ENCODE measurements at regions not wholly inside any gene's neighbourhood (a gene's known extent, or its start where the extent isn't known, plus 50 kb on each side); places are given as distances from the start of the nearest gene placed in this dataset.

- Histone ChIP-seq H3K9me3 (no peaks in the 10 kb centered on the region), H3K4me1 (no peaks in the 10 kb centered on the region), H3K36me3 (no peaks in the 10 kb centered on the region), H3K4me3 (no peak overlapping the region), H3K27ac (no peak overlapping the region), H3K27me3 (no peaks in the 10 kb centered on the region)
- DNase-seq (ENCODE audit: low spot score in 2 of 2): no peak
- TF ChIP-seq CTCF (IDR thresholded peaks at IDR 0.05) (no peak), EP300 (IDR thresholded peaks at IDR 0.05) (no peak), POLR2A (IDR thresholded peaks at IDR 0.05) (no peak), POLR2AphosphoS5 (IDR thresholded peaks at IDR 0.05) (no peak)
- 47% methylated on average over 3 of the region's 3 CpGs for WGBS
Observed at GRCh38 chr12:84656705-84657104, 255.9 kb downstream of the SLC6A15 start.

GRCh38 chr12:84653482-84653881 is 259.1 kb downstream of the SLC6A15 start:
- Histone ChIP-seq H3K4me1 (no peaks in the 10 kb centered on the region), H3K9me3 (no peaks in the 10 kb centered on the region), H3K27me3 (no peaks in the 10 kb centered on the region), H3K4me3 (no peak overlapping the region), H3K36me3 (no peaks in the 10 kb centered on the region), H3K27ac (no peak overlapping the region)
- WGBS: 89% methylated on average over 2 of the region's 2 CpGs
- TF ChIP-seq CTCF (IDR thresholded peaks at IDR 0.05) (no peak), POLR2A (IDR thresholded peaks at IDR 0.05) (no peak), EP300 (IDR thresholded peaks at IDR 0.05) (no peak), POLR2AphosphoS5 (IDR thresholded peaks at IDR 0.05) (no peak)
- DNase-seq (ENCODE audit: low spot score in 2 of 2): no peak

DNA sequence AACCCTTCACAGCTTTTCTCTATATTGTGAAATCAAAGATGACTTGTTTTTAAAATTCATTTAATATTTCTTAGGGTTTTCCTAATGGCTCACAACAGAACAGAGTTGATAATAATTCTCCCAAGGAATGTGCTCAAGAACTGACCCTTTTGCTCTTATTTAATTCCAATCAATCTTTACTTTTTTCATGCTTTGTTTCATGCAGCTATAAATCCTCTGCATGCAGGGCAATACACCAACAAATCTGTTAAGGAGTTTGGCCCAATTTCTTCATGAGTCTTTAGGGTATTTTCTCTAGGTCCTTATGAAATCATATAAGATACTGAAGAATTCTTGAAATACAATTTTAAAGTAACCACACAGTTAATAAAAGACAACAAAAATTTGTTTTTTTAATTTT is 264.2 kb downstream of the SLC6A15 start:
- no peak overlapping the region for H3K4me3 ChIP-seq
- TF ChIP-seq CTCF (IDR thresholded peaks at IDR 0.05): no peak
- no peak for TF ChIP-seq POLR2A (IDR thresholded peaks at IDR 0.05)
- no peak for TF ChIP-seq POLR2AphosphoS5 (IDR thresholded peaks at IDR 0.05)
- no peak for TF ChIP-seq EP300 (IDR thresholded peaks at IDR 0.05)
- H3K27ac ChIP-seq: no peak overlapping the region
- H3K9me3 ChIP-seq: no peaks in the 10 kb centered on the region
- DNase-seq (ENCODE audit: low spot score in 2 of 2): no peak
- no peaks in the 10 kb centered on the region for H3K27me3 ChIP-seq
- H3K36me3 ChIP-seq: no peaks in the 10 kb centered on the region
- no peaks in the 10 kb centered on the region for H3K4me1 ChIP-seq

DNA sequence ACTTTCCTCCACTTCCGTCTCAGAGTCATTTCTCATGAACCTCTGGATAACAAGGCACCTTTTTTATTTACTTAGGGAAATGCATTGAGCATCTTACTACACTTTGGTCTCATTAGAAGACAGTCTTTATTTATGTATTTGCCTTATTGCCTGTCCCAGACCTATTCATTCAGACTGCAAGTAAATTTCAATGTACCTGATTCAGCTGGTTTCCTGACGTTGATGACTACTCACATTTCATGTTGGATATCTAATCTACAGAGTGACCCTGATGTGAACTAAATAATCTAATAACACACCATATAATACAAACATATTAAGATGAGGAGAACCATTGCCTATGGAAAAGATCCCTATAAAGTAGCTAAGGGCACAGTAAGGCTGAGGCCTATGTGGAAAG is 267.7 kb downstream of the SLC6A15 start:
- no peaks in the 10 kb centered on the region for H3K27me3 ChIP-seq
- no peak for TF ChIP-seq POLR2A (IDR thresholded peaks at IDR 0.05)
- TF ChIP-seq POLR2AphosphoS5 (IDR thresholded peaks at IDR 0.05): no peak
- TF ChIP-seq CTCF (IDR thresholded peaks at IDR 0.05): no peak
- TF ChIP-seq EP300 (IDR thresholded peaks at IDR 0.05): no peak
- H3K4me3 ChIP-seq: no peak overlapping the region
- WGBS: 95% methylated on average over 2 of the region's 2 CpGs
- no peak for DNase-seq (ENCODE audit: low spot score in 2 of 2)
- H3K27ac ChIP-seq: no peak overlapping the region
- no peaks in the 10 kb centered on the region for H3K9me3 ChIP-seq
- no peaks in the 10 kb centered on the region for H3K4me1 ChIP-seq
- no peaks in the 10 kb centered on the region for H3K36me3 ChIP-seq

GRCh38 chr12:84643993-84644392 is 268.6 kb downstream of the SLC6A15 start:
- Histone ChIP-seq H3K27ac (no peak overlapping the region), H3K4me1 (no peaks in the 10 kb centered on the region), H3K9me3 (no peaks in the 10 kb centered on the region), H3K36me3 (no peaks in the 10 kb centered on the region), H3K4me3 (no peak overlapping the region), H3K27me3 (no peaks in the 10 kb centered on the region)
- DNase-seq (ENCODE audit: low spot score in 2 of 2): no peak
- TF ChIP-seq EP300 (IDR thresholded peaks at IDR 0.05) (no peak), POLR2A (IDR thresholded peaks at IDR 0.05) (no peak), CTCF (IDR thresholded peaks at IDR 0.05) (no peak), POLR2AphosphoS5 (IDR thresholded peaks at IDR 0.05) (no peak)
- 97% methylated on average over 1 of the region's 1 CpG for WGBS
